NCI-H2196 (cell line): ENCODE measurements at regions not wholly inside any gene's neighbourhood (a gene's known extent, or its start where the extent isn't known, plus 50 kb on each side); places are given as distances from the start of the nearest gene placed in this dataset.
"Not testable (repeated sequence)": the region's sequence is repeated elsewhere in the genome, so short reads cannot be mapped to it uniquely, and the experiment has no call there.

ENCODE experiments used
- DNase-seq: peaks from one replicate; lab custom pipeline; 2025; ENCODE audit not compliant: unreplicated experiment; lab: John Stamatoyannopoulos, UW

DNA sequence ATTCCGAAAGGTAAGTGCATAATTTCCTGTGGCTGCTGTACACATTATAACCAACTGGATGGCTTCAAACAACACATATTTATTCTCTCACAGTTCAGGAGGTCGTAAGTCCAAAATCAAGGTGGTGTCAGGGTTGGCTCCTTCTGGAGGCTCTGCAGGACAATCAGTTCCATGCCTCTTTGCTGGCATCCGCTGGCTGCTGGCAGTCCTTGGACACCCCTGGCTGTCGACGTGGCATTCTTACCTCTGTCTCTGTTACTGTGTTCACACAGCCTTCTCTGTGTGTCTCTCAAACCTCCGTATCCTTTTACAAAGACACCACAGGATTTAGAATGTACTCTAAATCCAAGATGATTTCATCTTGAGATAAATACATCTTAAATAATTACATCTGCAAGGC, 398.8 kb upstream of the ATP10A start:
- DNase-seq, result no peak

DNA sequence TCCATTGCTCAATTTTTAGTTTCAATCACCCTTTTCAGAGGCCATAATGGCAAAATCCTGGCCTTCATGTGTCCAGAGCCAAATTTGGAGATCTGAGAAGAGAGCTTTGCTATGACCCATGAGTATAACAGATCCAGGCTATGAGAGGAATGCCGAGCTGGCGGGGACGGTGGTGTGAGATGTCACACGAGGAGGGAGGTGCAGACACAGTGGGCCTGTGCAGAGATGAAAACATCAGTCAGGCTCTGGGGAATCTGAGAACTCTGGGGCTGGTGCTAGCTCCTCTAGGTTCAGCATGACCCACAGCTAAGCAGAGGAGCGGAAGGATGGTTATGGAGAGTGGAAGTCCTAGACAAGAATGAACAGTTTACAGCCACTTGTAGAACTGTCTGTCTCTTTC, 398.3 kb upstream of the ATP10A start:
- no peak for DNase-seq

DNA sequence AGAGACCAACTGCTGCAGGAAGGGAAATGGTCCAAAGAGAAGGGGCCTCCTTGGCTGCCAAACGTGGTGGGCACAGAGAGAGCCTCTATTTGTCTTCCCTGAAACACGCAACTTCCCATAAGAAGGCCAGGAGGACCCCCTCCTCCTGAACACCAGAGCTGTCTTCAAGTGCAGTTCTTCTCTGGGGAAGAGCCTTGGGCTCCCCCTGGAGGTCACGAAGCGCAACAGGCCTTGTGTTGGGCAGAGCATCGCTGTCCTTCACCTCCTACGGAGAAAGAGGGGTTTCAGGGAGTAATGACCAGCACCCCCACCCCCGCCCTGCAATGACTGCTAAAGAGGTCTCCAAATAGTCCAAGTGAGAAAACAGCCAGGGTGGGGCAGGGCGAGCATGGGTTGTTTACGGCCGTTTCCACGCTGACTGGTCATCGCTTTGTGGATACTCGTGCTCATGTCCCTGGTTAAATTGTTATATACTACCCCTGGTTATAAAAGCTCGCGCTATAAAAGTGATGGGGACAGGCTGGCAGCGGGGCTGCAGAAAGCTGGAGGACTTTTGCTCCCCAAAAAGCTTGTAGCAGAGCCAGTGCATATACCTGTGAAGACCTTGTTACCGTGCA, 397.5 kb upstream of the ATP10A start:
- DNase-seq, result no peak

DNA sequence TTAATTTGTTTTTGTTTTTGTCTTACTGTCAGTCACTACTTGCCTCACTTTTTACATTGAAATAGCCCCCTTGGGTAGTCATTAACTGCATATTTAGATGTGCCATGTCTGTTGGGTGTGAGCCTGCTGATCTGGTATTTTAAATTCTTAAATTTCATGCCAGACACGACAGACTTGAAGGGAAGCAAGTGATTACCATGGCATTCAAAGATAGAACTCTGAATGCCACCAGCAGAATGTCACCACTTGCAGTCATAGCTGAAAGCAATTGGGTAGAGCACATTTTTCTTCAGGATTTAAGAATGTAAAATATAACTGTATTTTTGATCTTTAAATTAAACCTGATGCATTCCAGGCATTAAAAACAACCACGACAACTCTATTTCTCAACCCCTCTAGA, 396.5 kb upstream of the ATP10A start:
- DNase-seq, result no peak

DNA sequence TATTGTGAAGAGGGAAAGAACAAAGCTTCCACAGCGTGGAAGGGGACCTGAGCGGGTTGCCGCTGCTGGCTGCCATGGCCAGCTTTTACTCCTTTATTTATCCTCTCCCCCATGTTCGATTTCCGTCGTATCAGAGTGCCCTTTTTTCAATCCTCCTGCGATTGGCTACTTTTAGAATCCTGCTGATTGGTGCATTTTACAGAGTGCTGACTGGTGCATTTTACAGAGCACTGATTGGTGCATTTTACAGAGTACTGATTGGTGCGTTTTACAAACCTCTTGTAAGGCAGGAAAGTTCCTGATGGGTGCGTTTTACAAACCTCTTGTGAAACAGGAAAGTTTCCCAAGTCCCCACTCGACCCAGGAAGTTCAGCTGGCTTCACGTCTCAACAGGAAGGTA, 381.7 kb upstream of the ATP10A start:
- DNase-seq, result not testable (repeated sequence)

DNA sequence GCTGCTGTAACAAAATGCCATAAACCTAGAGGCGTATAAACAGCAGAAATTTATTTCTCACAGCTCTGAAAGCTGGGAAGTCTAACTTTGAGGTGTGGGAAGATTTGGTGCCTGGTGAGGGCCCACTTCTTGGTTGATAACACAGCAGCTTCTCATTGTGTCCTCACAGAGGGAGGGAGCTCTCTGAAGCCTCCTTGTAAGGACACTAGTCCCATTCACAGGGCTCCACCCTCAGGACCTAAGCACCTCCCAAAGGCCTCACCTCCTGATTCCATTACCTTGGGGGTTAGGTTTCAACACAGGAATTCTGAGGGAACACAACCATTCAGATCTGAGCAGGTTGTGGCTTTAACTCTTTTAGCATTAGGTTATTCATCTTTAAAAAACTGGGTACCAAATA, 380.3 kb upstream of the ATP10A start:
- DNase-seq, result no peak

DNA sequence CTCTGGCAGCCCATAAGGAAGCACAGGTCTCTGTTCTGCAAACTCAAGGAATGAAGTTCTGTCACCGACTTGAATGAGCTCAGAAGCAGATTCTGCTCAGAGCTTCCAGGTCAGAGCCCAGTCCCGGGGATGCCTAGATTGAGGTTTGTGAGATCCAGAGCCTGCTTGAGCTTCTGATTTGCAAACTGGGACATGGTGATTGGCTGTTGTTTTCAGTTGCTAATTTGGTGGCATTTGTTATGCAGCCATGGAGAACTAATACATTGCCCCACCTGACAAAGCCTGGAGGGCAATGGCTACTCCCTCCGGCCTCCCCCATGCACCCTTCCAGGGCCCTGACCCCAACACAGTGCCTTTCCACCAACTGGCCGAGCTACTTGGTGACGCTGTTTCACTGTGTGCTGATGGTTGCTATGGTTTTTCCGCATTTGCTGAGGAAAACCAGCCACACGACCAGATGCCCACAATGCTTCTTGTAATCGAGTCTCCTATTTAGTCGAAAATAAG, 379.5 kb upstream of the ATP10A start:
- DNase-seq, result no peak

DNA sequence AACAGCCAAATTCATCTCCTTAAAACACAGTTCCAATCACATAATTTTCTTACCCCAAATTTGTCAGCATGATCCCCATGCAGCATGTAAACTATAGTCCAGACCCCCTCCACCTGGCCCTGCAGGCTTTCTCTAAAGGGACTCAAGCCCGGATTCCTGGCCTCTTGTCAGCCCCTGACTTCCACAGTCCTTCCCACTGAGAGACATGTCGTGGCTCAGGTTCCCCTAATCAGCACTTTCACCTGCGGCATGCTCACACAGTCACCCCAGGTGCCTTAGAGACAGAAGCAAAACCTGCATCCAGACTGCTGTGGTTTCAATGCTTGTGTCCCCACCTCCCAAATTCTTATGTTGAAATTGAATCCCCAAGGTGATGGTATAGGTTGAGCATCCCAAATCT, 372.7 kb upstream of the ATP10A start:
- DNase-seq, result no peak

DNA sequence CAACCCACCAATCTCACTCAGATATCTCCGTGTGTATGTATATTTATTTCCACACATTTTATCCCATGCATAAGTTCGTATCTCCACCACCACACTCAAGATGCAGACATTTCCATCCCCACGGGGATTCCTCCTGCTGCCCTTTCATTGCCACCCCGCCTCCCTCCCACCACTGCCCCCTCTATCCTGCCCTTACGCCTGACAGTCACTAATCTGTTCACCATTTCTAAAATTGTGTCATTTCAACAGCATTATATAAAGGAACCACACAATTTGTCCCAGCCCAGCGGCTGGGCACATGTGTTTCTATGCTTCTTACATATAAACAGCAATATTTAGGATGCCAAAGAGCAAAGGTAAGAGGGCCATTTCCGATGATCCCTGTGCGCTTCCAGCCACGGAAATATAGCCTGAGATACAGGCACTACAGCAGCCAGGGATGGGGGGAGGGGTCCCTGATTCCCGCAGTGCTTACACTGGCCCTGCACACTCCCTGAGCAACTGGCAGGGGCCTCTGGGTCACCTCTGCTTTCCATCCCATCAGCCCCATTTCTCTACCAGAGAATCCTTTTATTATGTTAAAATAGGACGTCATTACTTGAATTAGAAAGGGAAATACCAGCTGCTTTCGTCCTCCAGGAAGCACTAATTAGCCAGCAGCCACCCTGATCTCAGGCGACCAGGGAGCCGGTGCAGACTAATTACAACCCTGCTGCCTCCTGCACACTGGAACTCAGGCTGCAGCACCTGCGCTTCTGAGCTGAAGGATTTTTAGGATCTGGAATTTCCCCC, 372.0 kb upstream of the ATP10A start:
- no peak for DNase-seq

DNA sequence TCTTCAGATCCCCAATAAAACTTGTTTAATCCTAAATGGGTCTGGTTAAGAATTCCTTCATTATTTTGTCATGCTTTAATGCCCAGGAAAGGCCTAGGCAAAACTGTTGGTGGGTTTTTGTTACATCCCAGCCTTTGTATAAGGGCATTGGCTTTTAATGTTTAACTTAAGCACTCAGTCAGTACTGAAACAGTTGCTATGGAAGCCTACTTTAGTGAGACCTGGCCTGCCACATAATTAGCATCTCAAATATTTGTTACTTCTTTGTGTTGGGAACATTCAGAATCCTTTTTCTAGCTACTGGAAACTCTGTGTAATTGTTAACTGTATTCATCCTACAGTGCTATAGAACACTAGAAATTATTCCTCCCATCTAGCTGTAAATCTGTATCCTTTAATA, 369.6 kb upstream of the ATP10A start:
- DNase-seq, result no peak

DNA sequence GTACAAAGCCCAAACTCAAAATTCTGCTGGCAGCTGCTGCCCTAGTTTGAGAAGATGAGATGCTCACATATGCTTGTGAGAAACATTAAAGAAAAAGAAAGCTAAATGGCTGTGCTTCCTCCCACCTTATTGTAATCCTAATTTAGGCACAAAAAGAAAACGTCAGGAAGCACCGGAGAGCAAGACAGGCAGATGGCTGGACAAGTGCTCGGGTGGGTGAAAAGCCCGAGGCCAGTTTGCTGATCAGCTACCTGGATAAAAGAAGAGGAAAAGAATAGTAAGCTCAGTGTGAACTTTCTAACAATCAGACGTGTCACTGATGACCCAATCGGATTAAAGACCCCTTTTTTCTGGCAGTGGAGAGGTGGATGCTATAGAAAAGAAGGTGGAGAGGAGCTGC, 368.0 kb upstream of the ATP10A start:
- no peak for DNase-seq

DNA sequence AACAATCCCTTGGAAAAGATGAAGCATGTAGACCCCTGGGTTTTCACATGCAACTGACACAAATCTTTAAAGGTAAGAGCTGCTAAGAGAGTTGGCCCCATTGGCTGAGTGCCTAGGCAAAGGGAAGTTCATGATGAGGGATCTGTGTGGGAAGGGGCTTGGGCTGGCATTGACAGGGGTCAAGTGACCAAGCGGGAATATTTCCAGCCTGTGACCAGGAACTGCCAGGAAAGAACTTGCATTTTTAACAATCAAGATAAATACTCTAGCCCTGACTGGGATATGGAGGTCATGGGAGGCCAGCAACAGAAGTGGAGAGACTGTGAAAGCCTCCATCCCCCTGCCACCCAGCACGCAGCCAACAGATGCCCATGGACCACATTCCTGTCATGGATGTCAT, 361.1 kb upstream of the ATP10A start:
- DNase-seq, result no peak

DNA sequence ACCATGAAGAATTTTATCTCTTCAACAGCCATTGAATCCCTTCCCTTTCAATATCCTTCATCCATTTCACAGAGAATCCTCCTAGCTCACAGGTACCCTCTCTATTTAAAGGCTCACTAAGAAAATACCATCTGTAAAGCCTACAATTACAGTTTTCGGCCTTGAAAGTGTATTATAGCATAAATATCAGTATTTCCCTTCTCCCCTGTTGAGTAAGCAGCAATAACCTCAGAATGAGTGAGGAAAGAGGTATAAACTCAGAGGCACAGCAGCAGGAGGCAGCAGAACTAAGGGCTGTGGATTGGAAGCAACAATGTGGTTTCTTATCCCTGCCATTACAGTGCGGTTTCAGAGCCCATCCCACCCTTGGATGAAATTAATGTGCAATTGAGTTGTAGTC, 360.6 kb upstream of the ATP10A start:
- no peak for DNase-seq

DNA sequence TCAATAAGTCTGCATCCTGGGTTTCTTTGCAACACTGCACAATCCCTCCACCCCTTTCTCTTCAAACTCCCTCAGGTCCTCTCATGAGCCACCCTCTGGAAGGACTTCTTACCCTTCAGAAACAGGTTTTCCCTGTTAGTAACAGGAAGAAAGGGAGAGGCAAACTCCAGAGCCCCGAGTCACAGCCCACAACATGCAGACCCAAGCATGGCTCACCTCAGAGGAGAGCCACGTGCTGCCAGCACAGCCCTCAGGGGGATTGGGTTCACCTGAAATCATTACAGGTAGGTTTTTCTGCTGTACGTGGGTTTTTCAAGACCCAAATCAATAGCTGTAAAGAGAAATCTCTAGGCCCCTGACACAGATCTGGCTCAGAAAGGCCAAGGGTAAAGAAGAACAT, 359.7 kb upstream of the ATP10A start:
- no peak for DNase-seq

DNA sequence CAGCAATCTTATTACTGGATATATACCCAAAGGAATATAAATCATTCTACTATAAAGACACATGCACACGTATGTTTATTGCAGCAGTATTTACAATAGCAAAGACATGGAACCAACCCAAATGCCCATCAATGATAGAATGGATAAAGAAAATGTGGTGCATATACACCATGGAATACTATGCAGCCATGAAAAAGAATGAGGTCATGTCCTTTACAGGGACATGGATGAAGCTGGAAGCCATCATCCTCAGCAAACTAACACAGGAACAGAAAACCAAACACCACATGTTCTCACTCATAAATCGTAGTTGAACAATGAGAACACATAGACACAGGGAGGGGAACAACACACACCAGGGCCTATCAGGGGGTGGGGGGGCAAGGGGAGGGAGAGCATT, 353.9 kb upstream of the ATP10A start:
- DNase-seq, result not testable (repeated sequence)

DNA sequence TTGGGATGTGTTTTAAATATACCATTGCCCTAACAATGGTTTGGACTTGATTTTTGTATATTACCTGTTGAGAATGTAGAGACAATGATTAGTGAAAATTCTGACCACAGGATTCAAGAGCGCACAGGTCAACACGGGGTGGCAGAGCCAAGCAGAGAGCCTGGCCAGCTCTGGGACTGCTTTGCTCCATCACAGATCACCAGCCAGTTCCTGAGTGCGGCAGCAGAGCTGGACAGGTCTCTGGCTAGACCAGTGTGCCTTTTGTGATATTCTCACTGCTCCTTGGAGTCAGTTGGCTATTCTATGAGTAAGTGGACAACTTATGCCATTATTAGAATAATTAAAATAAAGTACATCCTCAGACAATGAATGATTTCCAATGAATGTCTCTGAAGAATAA, 351.2 kb upstream of the ATP10A start:
- no peak for DNase-seq

DNA sequence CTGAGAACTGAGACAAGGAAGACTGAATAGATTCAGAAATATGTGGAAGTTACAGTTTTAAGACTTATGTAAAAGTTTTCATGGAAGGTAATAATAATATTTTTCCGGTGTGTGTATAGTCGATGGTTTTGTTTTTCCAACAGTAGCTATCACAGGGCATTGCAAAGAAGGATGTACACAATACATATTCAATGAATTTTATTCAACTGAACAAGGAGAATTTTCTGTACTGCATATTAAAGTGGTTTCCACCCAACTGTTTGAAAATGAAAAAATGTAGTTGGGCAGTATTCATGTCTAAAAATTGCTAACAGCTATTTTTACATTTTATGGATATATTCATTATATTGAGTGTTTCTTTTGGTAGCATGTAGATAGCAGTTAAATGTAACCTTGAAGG, 350.3 kb upstream of the ATP10A start:
- DNase-seq, result no peak

DNA sequence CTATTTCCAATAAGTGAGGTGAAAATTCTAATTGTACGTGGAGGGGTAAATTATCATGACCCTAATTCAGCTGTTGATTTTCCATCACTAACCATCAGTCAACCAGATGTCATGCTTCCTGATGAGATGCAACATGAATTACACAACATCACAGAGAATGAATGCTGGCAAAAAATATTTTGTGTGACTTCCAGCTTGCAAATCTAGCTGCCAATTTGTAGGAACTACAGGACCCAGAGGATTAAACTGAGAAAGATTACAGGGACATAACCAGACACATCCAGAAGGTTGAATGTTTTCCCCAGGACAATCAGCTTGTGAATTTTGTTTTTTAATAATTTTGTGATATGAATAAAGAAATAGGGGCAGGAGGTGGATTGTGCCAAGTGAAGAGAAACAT, 349.0 kb upstream of the ATP10A start:
- no peak for DNase-seq

DNA sequence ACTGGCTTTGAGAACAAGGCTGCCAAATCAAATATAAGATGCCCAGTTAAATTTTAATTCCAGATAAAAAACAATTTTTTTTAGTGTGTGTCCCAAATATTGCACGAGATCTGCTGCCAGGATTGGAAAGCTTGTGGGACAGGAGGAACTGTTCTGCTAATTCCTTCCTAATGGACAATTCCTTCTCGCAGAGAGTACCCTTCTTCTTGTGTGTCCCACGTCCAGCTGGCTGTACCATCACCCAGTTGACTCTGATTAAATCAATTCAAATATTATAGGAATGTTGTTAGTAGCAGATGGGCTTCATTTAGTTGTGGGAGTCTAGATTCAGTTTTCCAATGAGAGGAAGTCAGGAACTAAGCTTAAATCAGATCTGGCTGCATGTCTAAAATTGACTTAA, 347.9 kb upstream of the ATP10A start:
- no peak for DNase-seq

DNA sequence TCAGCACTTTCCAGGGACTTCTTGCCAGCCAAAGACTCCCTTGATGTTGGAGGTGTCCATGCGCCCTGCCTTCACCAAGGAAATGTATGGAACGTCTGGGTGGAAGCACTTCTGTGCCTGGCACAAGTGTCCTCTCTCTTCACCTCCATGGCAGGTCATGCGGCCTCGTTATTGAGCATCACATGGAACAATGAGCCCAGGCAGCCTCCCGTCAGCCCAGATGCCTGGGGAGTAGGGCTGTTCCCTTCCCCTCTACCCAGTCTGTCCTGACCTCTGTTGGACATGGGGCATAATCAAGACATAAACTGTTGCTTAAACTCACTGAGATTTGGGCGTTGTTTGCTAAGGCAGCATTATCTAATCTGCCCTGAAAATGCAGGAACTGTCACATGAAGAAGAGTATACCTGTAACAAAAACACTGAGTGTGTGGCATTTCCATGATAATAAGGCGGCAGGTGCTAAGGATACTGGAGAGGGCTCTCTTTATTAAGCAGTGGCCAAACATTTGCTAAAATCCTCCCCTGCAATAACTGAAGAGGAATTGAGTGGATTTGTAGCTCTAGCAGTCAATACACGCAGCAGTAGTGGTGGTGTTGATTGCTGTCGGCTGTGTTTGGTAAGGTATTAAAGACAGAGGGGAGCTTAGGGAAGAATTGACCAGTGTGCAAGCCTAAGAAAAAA, 338.2 kb upstream of the ATP10A start:
- DNase-seq, result no peak

DNA sequence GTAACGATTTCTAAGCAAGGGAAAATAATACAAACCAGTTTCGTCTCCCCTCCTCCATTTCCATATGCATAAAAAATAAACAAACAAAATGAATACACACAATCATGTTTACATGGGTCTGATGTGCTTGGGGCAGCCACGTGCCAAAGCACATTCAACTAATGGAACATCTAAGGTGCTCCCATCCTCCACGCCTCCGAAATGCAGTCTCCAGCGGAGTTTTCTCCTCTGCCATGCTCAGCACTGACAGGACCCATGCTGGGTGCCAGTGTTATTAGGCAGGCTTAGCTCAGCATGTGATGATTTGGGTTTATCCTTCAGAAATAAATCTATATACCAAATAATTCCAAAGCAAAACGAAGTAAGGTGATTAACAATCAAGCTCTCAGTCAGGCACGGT, 337.3 kb upstream of the ATP10A start:
- DNase-seq, result no peak

DNA sequence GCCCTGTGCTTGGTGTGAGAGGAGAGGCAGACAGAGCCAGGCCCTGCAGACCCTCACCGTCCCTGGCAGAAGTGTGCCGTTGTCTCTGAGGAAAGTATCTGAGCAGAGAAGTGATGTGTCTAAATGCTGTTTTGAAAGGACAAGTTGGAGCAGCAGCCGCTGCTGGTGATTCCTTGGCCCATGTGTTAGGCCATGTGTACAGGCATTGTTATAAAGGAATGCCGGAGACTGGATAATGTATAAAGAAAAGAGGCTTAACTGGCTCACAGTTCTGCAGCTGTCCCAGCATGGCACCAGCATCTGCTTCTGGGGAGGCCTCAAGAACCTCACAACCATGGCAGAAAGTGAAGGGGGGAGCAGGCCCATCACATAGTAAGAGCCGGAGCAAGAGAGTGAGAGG, 334.6 kb upstream of the ATP10A start:
- DNase-seq, result no peak
